ENCODE measurements at regions not wholly inside any gene's neighbourhood (a gene's known extent, or its start where the extent isn't known, plus 50 kb on each side); places are given as distances from the start of the nearest gene placed in this dataset.
A peak's percentile ranks its signal among the peaks of the same experiment; 100 is the strongest.
"Not testable (repeated sequence)": the region's sequence is repeated elsewhere in the genome, so short reads cannot be mapped to it uniquely, and the experiment has no call there.

DNA sequence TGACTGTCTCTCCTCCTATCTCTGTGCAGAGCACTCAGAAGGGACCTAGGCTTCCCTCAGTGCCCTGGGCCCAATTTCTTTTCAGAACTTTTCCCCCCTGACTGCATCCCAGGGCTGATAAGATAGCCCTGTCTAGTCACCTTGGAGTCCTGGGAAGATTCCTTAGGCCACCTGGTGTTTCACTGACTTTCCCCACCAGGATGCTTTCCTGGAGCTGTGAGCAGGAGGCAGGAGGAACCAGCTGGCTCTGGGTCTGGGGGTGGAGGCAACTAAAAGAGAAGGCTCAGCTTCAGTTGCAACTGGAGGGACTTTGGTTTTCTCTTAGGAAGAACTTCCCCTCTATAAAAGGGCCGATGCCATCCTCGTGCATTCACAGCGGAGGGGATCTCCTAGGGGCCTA lies 115.1 kb downstream of the TNFRSF13B start:
- H3K36me3 ChIP-seq (ENCODE audit: control insufficient read depth in 2 of 3, insufficient read depth in 3 of 3, low read length in 3 of 3); H3K27me3 ChIP-seq (ENCODE audit: control insufficient read depth in 2 of 2, insufficient read depth in 2 of 2, low read length in 2 of 2); DNase-seq; H3K27ac Mint-ChIP-seq; H3K4me1 Mint-ChIP-seq; H3K9me3 Mint-ChIP-seq; H3K36me3 Mint-ChIP-seq; H3K27me3 Mint-ChIP-seq; intact Hi-C loops (cut with micrococcal nuclease); H3K4me1 ChIP-seq (ENCODE audit: control insufficient read depth in 2 of 2, insufficient read depth in 2 of 2, low read length in 2 of 2); ATAC-seq; POLR2A ChIA-PET; CTCF ChIA-PET; H3K27ac ChIP-seq (ENCODE audit: low read depth, low read length); H3K9me3 ChIP-seq (ENCODE audit: control insufficient read depth in 2 of 3, low read length in 3 of 3); H3K4me3 ChIP-seq (ENCODE audit: low read length); H3K4me3 Mint-ChIP-seq: not testable (repeated sequence)

GRCh38 chr17:16856171-16856570 lies 115.7 kb downstream of the TNFRSF13B start:
- DNase-seq; H3K36me3 ChIP-seq (ENCODE audit: control insufficient read depth in 2 of 3, insufficient read depth in 3 of 3, low read length in 3 of 3); H3K27ac Mint-ChIP-seq; POLR2A ChIA-PET; CTCF ChIA-PET; H3K27me3 ChIP-seq (ENCODE audit: control insufficient read depth in 2 of 2, insufficient read depth in 2 of 2, low read length in 2 of 2); H3K9me3 ChIP-seq (ENCODE audit: control insufficient read depth in 2 of 3, low read length in 3 of 3); H3K27me3 Mint-ChIP-seq; H3K4me3 Mint-ChIP-seq; ATAC-seq; H3K9me3 Mint-ChIP-seq; H3K4me1 Mint-ChIP-seq; H3K4me1 ChIP-seq (ENCODE audit: control insufficient read depth in 2 of 2, insufficient read depth in 2 of 2, low read length in 2 of 2); H3K27ac ChIP-seq (ENCODE audit: low read depth, low read length); H3K36me3 Mint-ChIP-seq; H3K4me3 ChIP-seq (ENCODE audit: low read length); intact Hi-C loops (cut with micrococcal nuclease): not testable (repeated sequence)

DNA sequence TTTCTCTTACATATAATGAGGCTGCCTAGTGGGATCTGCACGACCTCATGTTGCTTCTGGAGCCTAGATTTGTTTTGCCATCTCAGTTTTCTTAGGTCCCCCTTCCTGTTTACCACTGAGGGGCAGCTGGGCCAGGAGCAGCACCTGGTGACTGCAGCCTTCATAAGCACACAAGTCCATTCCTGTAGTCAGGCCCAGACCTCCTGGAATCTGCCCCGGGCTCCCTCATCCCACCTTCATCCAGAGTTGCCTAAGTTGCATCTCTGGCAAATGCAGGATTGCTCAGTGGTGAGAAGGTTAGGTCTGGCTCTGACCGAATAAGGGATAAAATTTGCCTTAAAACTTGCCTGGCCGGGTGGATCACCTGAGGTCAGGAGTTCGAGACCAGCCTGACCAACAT lies 117.3 kb downstream of the TNFRSF13B start:
- CTCF ChIA-PET; POLR2A ChIA-PET; H3K4me1 Mint-ChIP-seq; H3K27ac Mint-ChIP-seq; H3K27me3 ChIP-seq (ENCODE audit: control insufficient read depth in 2 of 2, insufficient read depth in 2 of 2, low read length in 2 of 2); ATAC-seq; H3K4me3 ChIP-seq (ENCODE audit: low read length); H3K4me3 Mint-ChIP-seq; H3K9me3 Mint-ChIP-seq; H3K27ac ChIP-seq (ENCODE audit: low read depth, low read length); H3K9me3 ChIP-seq (ENCODE audit: control insufficient read depth in 2 of 3, low read length in 3 of 3); H3K36me3 Mint-ChIP-seq; H3K36me3 ChIP-seq (ENCODE audit: control insufficient read depth in 2 of 3, insufficient read depth in 3 of 3, low read length in 3 of 3); H3K27me3 Mint-ChIP-seq; intact Hi-C loops (cut with micrococcal nuclease); DNase-seq; H3K4me1 ChIP-seq (ENCODE audit: control insufficient read depth in 2 of 2, insufficient read depth in 2 of 2, low read length in 2 of 2): not testable (repeated sequence)

DNA sequence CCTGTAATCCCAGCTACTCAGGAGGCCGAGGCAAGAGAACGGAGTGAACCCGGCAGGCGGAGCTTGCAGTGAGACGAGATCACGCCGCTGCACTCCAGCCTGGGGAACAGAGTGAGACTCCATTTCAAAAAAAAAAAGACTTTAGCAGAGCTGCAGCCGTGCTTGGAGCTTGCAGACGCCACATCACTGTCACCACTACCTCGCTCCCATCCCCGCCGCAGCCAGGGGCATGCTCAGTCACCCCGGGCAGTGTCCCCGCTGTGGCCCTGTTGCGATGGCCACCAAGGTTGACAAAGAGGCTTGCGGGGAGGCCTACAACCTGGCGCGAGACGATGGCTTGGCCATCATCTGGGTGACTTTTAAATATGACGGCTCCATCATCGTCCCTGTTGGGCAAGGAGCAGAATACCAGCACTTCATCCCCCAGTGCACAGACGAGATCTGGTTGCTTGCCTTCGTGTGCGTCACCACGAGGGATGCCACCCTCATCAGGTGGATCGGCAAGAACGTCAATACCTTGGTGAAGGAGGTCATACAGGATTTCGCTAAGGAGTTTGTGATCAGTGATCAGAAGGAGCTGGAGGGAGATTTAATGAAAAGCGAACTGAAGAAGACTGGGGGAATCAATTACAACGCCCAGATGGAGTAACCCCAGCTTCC lies 118.1 kb downstream of the TNFRSF13B start:
- no peak for DNase-seq
- H3K36me3 Mint-ChIP-seq, result no peaks in the 10 kb centered on the region
- Histone ChIP-seq H3K36me3 (ENCODE audit: control insufficient read depth in 2 of 3, insufficient read depth in 3 of 3, low read length in 3 of 3) (no peaks in the 10 kb centered on the region), H3K27me3 (ENCODE audit: control insufficient read depth in 2 of 2, insufficient read depth in 2 of 2, low read length in 2 of 2) (no peaks in the 10 kb centered on the region), H3K9me3 (ENCODE audit: control insufficient read depth in 2 of 3, low read length in 3 of 3) (no peaks in the 10 kb centered on the region), H3K27ac (ENCODE audit: low read depth, low read length) (no peak overlapping the region), H3K4me1 (ENCODE audit: control insufficient read depth in 2 of 2, insufficient read depth in 2 of 2, low read length in 2 of 2) (no peaks in the 10 kb centered on the region), H3K4me3 (ENCODE audit: low read length) (no peak overlapping the region)
- H3K9me3 Mint-ChIP-seq, result peaks cover 0 to 2% (median 0%) of the 10 kb centered on the region in 11 donors
- no peak for ATAC-seq
- POLR2A ChIA-PET, result no interaction called here
- peaks cover 0 to 3% (median 0%) of the 10 kb centered on the region in 5 donors for H3K27me3 Mint-ChIP-seq
- CTCF ChIA-PET, result no interaction called here
- H3K4me1 Mint-ChIP-seq, result no peaks in the 10 kb centered on the region
- no peak overlapping the region for H3K27ac Mint-ChIP-seq
- intact Hi-C loops (cut with micrococcal nuclease), result no loop called here
- H3K4me3 Mint-ChIP-seq, result no peak overlapping the region

DNA sequence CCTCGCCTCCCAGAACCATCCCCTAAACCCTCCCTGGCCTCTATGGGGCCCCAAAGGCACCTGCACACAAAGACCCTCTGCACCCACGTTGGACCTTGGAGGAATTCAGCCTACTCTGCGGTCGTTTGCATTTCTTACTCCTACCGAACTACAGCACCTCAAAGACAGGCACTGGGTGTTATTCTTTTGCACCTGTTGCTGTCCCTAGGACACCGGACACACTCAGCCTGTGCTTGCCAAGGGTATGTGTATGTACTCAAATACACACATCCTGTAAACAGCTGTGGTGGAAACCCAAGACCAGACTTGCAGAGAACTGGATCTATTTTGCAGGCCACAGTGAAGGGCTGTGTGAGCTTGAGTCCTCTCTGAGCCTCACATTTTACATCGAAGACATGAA lies 122.1 kb downstream of the TNFRSF13B start:
- H3K36me3 Mint-ChIP-seq, H3K9me3 Mint-ChIP-seq: not testable (repeated sequence)

DNA sequence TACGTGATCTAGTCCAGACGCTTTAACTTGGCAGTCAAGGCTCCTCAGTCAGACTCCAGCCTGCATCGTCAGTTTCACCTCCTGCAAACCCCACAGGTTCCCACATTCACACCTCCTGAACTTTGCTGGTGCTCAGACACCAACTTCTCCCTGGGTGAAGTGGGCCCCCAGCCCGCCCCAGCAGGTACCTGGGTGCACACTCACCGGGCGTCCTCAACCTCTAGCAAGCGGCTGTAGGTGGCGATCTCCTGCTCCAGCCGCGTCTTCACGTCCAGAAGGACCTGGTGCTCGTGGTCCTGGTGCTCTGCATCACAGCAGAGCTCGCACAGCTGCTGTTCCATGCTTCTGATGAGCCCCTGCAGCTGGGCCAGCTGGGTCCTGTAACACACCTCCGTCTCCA lies 122.9 kb downstream of the TNFRSF13B start:
- H3K27ac ChIP-seq (ENCODE audit: low read depth, low read length); H3K9me3 ChIP-seq (ENCODE audit: control insufficient read depth in 2 of 3, low read length in 3 of 3); H3K27me3 ChIP-seq (ENCODE audit: control insufficient read depth in 2 of 2, insufficient read depth in 2 of 2, low read length in 2 of 2); ATAC-seq; DNase-seq; H3K4me1 ChIP-seq (ENCODE audit: control insufficient read depth in 2 of 2, insufficient read depth in 2 of 2, low read length in 2 of 2); H3K36me3 ChIP-seq (ENCODE audit: control insufficient read depth in 2 of 3, insufficient read depth in 3 of 3, low read length in 3 of 3); H3K4me3 ChIP-seq (ENCODE audit: low read length); H3K36me3 Mint-ChIP-seq; H3K27me3 Mint-ChIP-seq; H3K27ac Mint-ChIP-seq; CTCF ChIA-PET; H3K4me1 Mint-ChIP-seq; POLR2A ChIA-PET; H3K9me3 Mint-ChIP-seq; intact Hi-C loops (cut with micrococcal nuclease); H3K4me3 Mint-ChIP-seq: not testable (repeated sequence)

More for the DNA sequence above, 122.1 kb downstream of the TNFRSF13B start:
- H3K9me3 ChIP-seq (ENCODE audit: control insufficient read depth in 2 of 3, low read length in 3 of 3); H3K4me1 ChIP-seq (ENCODE audit: control insufficient read depth in 2 of 2, insufficient read depth in 2 of 2, low read length in 2 of 2); CTCF ChIA-PET; H3K4me1 Mint-ChIP-seq; POLR2A ChIA-PET; H3K27ac ChIP-seq (ENCODE audit: low read depth, low read length); ATAC-seq; H3K27ac Mint-ChIP-seq; H3K4me3 Mint-ChIP-seq; H3K36me3 ChIP-seq (ENCODE audit: control insufficient read depth in 2 of 3, insufficient read depth in 3 of 3, low read length in 3 of 3); H3K27me3 ChIP-seq (ENCODE audit: control insufficient read depth in 2 of 2, insufficient read depth in 2 of 2, low read length in 2 of 2); intact Hi-C loops (cut with micrococcal nuclease); H3K4me3 ChIP-seq (ENCODE audit: low read length); DNase-seq; H3K27me3 Mint-ChIP-seq: not testable (repeated sequence)

GRCh38 chr17:16845098-16845497 lies 126.8 kb downstream of the TNFRSF13B start:
- H3K27me3 ChIP-seq (ENCODE audit: control insufficient read depth in 2 of 2, insufficient read depth in 2 of 2, low read length in 2 of 2); H3K4me1 ChIP-seq (ENCODE audit: control insufficient read depth in 2 of 2, insufficient read depth in 2 of 2, low read length in 2 of 2); intact Hi-C loops (cut with micrococcal nuclease); H3K27me3 Mint-ChIP-seq; H3K36me3 ChIP-seq (ENCODE audit: control insufficient read depth in 2 of 3, insufficient read depth in 3 of 3, low read length in 3 of 3); DNase-seq; H3K36me3 Mint-ChIP-seq; H3K27ac ChIP-seq (ENCODE audit: low read depth, low read length); H3K4me3 ChIP-seq (ENCODE audit: low read length); POLR2A ChIA-PET; H3K4me3 Mint-ChIP-seq; H3K9me3 ChIP-seq (ENCODE audit: control insufficient read depth in 2 of 3, low read length in 3 of 3); CTCF ChIA-PET; H3K9me3 Mint-ChIP-seq; H3K4me1 Mint-ChIP-seq; ATAC-seq: not testable (repeated sequence)
- H3K27ac Mint-ChIP-seq, result peak overlapping the region in 1 of 9 donors; percentile 49
